ENCODE measurements at regions not wholly inside any gene's neighbourhood (a gene's known extent, or its start where the extent isn't known, plus 50 kb on each side); places are given as distances from the start of the nearest gene placed in this dataset.

DNA sequence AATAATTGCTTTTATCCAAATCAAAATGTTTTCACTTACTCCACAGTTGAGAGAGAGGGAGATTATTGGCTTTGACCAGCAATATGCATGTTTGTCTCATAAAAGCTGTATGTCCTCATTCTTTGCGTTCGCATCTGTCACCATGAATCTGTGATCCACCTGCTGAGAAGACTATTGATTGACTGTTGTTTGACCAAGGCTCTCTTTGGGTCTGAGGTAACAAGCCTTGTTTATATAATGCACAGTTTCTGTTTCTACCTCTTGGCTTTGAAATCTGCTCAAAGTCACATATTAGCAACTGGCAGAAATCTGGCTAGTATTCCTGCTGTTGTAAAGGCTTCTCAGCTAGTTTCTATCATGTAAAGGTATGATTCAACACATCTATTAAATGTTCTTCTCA lies 157.0 kb downstream of the LYPLAL1 start:
- Histone ChIP-seq H3K9me2 (ENCODE audit: insufficient read depth) (no peaks in the 10 kb centered on the region), H3K79me2 (ENCODE audit: low read depth) (no peaks in the 10 kb centered on the region), H3F3A (ENCODE audit: insufficient read depth, low read depth) (no peaks in the 10 kb centered on the region; the same call in 1 of the 2 replicates), H2AFZ (no peak overlapping the region), H3K36me3 (ENCODE audit: low read depth) (no peaks in the 10 kb centered on the region), H3K4me3 (no peak overlapping the region), H3K27ac (no peak overlapping the region), H3K4me2 (no peak overlapping the region), H3K9me3 (ENCODE audit: insufficient read depth, low read depth) (peaks cover 3% of the 10 kb centered on the region; the same call in 1 of the 2 replicates), H3K27me3 (ENCODE audit: insufficient read depth, low read depth) (no peaks in the 10 kb centered on the region), H4K20me1 (ENCODE audit: insufficient read depth) (no peaks in the 10 kb centered on the region), H3K4me1 (replicated peaks; ENCODE audit: insufficient read depth) (peaks cover 2% of the 10 kb centered on the region)
- TF ChIP-seq, protein P1, sequence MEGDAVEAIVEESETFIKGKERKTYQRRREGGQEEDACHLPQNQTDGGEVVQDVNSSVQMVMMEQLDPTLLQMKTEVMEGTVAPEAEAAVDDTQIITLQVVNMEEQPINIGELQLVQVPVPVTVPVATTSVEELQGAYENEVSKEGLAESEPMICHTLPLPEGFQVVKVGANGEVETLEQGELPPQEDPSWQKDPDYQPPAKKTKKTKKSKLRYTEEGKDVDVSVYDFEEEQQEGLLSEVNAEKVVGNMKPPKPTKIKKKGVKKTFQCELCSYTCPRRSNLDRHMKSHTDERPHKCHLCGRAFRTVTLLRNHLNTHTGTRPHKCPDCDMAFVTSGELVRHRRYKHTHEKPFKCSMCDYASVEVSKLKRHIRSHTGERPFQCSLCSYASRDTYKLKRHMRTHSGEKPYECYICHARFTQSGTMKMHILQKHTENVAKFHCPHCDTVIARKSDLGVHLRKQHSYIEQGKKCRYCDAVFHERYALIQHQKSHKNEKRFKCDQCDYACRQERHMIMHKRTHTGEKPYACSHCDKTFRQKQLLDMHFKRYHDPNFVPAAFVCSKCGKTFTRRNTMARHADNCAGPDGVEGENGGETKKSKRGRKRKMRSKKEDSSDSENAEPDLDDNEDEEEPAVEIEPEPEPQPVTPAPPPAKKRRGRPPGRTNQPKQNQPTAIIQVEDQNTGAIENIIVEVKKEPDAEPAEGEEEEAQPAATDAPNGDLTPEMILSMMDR (conservative IDR thresholded peaks at IDR 0.05), result no peak
- TF ChIP-seq EZH2 (IDR thresholded peaks at IDR 0.05; ENCODE audit: low read depth), result no peak
- DNase-seq, result no peak
- BruUV-seq (replicated peaks), result no TSS peak
- intact Hi-C loops (cut with micrococcal nuclease; ENCODE audit: unreplicated experiment), result no loop called here
- ChIA-PET CTCF (no interaction called here), POLR2A (ENCODE audit: unreplicated experiment) (interaction anchor here (0.6 kb wide), 1 partner anchor 55 kb away, joined by 5 read pairs; no protein-coding TSS in a partner anchor)

DNA sequence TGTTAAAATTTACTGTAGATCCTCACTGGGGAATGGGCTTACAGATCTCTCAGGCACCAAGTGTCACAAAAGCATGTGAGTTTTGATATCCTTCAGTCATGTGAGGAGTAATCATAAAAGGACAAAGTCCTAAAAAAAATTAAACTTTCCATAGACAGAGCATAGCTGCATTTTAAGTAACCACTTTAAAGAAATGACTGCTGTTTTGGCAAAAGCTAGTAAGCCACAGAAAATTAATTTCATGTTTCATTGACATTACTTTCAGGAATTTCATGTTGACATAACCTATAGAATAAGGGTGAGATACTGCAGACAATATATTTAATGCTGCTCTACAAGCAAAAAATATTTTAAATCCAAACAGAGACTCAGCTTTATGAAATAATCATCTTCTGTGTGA lies 156.3 kb downstream of the LYPLAL1 start:
- Histone ChIP-seq H2AFZ (no peak overlapping the region), H3K27me3 (ENCODE audit: insufficient read depth, low read depth) (no peaks in the 10 kb centered on the region), H3K27ac (no peak overlapping the region), H3K4me2 (no peak overlapping the region), H3K9me2 (ENCODE audit: insufficient read depth) (no peaks in the 10 kb centered on the region), H4K20me1 (ENCODE audit: insufficient read depth) (no peaks in the 10 kb centered on the region), H3K9me3 (ENCODE audit: insufficient read depth, low read depth) (peaks cover 3% of the 10 kb centered on the region; the same call in 1 of the 2 replicates), H3K79me2 (ENCODE audit: low read depth) (no peaks in the 10 kb centered on the region), H3K36me3 (ENCODE audit: low read depth) (no peaks in the 10 kb centered on the region), H3K4me3 (no peak overlapping the region), H3F3A (ENCODE audit: insufficient read depth, low read depth) (peaks cover 5% of the 10 kb centered on the region; the same call in 1 of the 2 replicates), H3K4me1 (replicated peaks; ENCODE audit: insufficient read depth) (peaks cover 8% of the 10 kb centered on the region)
- CTCF ChIA-PET, result no interaction called here
- intact Hi-C loops (cut with micrococcal nuclease; ENCODE audit: unreplicated experiment), result no loop called here
- POLR2A ChIA-PET (ENCODE audit: unreplicated experiment), result no interaction called here
- no peak for DNase-seq
- TF ChIP-seq EZH2 (IDR thresholded peaks at IDR 0.05; ENCODE audit: low read depth), result no peak
- TF ChIP-seq, protein P1 (conservative IDR thresholded peaks at IDR 0.05), result no peak
- no TSS peak for BruUV-seq (replicated peaks)

DNA sequence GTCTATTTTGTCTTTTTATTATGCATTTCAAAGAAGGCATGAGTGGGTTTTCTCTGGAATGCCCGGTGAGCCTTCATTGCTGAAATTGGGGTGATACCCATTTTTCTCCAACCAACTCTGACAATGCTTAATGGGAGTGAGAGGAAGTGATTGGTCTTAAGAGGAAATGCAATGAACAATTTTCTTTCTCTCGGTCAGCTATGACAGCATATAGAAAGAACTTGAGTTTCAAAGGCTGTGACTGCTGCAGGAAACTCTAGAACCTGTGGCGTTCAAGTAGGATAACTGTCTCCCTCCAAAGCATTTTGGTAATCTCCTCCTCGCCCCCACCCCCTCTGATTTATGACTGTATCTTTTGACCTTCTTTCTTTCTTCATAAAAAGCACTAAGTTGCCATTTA lies 155.9 kb downstream of the LYPLAL1 start:
- peaks cover 3% of the 10 kb centered on the region; the same call in 1 of the 2 replicates for H3K9me3 ChIP-seq (ENCODE audit: insufficient read depth, low read depth)
- no peak overlapping the region for H3K27ac ChIP-seq
- no peaks in the 10 kb centered on the region for H3K79me2 ChIP-seq (ENCODE audit: low read depth)
- no peaks in the 10 kb centered on the region for H3K27me3 ChIP-seq (ENCODE audit: insufficient read depth, low read depth)
- H3K4me2 ChIP-seq, result no peak overlapping the region
- H3K4me3 ChIP-seq, result no peak overlapping the region
- intact Hi-C loops (cut with micrococcal nuclease; ENCODE audit: unreplicated experiment), result no loop called here
- H2AFZ ChIP-seq, result no peak overlapping the region
- DNase-seq, result no peak
- no TSS peak for BruUV-seq (replicated peaks)
- no peaks in the 10 kb centered on the region for H3K9me2 ChIP-seq (ENCODE audit: insufficient read depth)
- H4K20me1 ChIP-seq (ENCODE audit: insufficient read depth), result no peaks in the 10 kb centered on the region
- H3K4me1 ChIP-seq (replicated peaks; ENCODE audit: insufficient read depth), result peaks cover 11% of the 10 kb centered on the region
- POLR2A ChIA-PET (ENCODE audit: unreplicated experiment), result no interaction called here
- CTCF ChIA-PET, result no interaction called here
- no peak for TF ChIP-seq EZH2 (IDR thresholded peaks at IDR 0.05; ENCODE audit: low read depth)
- TF ChIP-seq, protein P1 (conservative IDR thresholded peaks at IDR 0.05), result no peak
- no peaks in the 10 kb centered on the region for H3K36me3 ChIP-seq (ENCODE audit: low read depth)
- peaks cover 9% of the 10 kb centered on the region; the same call in 1 of the 2 replicates for H3F3A ChIP-seq (ENCODE audit: insufficient read depth, low read depth)
